GM12891 (cell line): ENCODE measurements at regions not wholly inside any gene's neighbourhood (a gene's known extent, or its start where the extent isn't known, plus 50 kb on each side); places are given as distances from the start of the nearest gene placed in this dataset.

Experiments
- POLR2A ChIP-seq: IDR thresholded peaks from 2 replicates; pipeline ENCODE4 v1.6.1; 2011; ENCODE audit warnings: low read depth, low read length, control low read depth
- POLR2AphosphoS5 ChIP-seq: IDR thresholded peaks from 2 replicates; pipeline ENCODE4 v1.6.1; 2011; ENCODE audit warnings: low read depth, low read length, control low read depth
- POU2F2 ChIP-seq: IDR thresholded peaks from 2 replicates; pipeline ENCODE4 v1.6.1; 2011; ENCODE audit warnings: low read depth, mild to moderate bottlenecking, control low read depth, low read length, moderate library complexity
- SPI1 ChIP-seq: IDR thresholded peaks from 2 replicates; pipeline ENCODE4 v1.6.1; 2011; ENCODE audit warnings: low read depth, low read length, control low read depth
- TAF1 ChIP-seq: IDR thresholded peaks from 2 replicates; pipeline ENCODE4 v1.6.1; 2011; ENCODE audit warnings: low read depth, low read length, control low read depth

- no peak for TF ChIP-seq POLR2AphosphoS5
- no peak for TF ChIP-seq POU2F2
- TF ChIP-seq POLR2A = no peak
- no peak for TF ChIP-seq TAF1
- no peak for TF ChIP-seq SPI1
Measured at GRCh38 chrX:68910731-68911428, 82.1 kb downstream of the EFNB1 start.
